ENCODE measurements at regions not wholly inside any gene's neighbourhood (a gene's known extent, or its start where the extent isn't known, plus 50 kb on each side); places are given as distances from the start of the nearest gene placed in this dataset.

DNA sequence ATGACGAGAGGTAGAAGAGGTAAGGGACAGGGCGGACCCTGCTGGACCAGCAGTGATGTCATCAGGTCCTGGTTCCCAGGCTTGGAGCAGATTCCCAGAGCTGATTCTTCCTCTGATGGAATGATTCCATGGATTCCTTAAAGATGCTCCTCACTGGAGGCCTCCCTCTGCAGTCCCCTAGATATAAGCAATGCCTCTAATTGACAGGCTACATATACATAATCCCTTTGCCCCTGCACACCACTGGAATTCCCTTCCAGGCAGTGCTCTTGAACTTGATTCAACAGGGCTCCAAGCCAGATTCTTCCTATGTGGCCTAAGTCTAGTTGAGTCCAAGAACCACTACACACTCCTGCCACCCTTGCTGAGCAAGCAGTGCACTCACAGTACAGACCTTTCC lies 52.3 kb upstream of the L3MBTL3 start:
- no peaks in the 10 kb centered on the region for H3K9me1 ChIP-seq (replicated peaks; ENCODE audit: control insufficient read depth, extremely low read depth, insufficient read depth, low read length)
- no peaks in the 10 kb centered on the region for H3K4me1 ChIP-seq (ENCODE audit: control insufficient read depth, extremely low read depth, insufficient read depth, low read length)
- no peak overlapping the region for H2AFZ ChIP-seq (ENCODE audit: low read depth, low read length)
- H3K4me3 ChIP-seq (replicated peaks in 1 of 3; ENCODE audit: insufficient read depth in 1 of 3, low read depth in 1 of 3, low read length in 3 of 3): no peak overlapping the region
- FAIRE-seq: no peak
- no peak overlapping the region for H3K27ac ChIP-seq (ENCODE audit: insufficient read depth, low read depth, low read length)
- no TSS peak for BruUV-seq (replicated peaks)
- no peaks in the 10 kb centered on the region for H3K79me2 ChIP-seq (ENCODE audit: control insufficient read depth, insufficient read depth, low read length)
- peaks cover 8 to 14% of the 10 kb centered on the region in 2 experiments for H3K27me3 ChIP-seq (ENCODE audit: control insufficient read depth in 2 of 2, insufficient read depth in 2 of 2, low read length in 2 of 2)
- H3K9ac ChIP-seq (replicated peaks; ENCODE audit: extremely low read depth, insufficient read depth, low read length): no peak overlapping the region
- intact Hi-C loops (cut with micrococcal nuclease) (no loop called here), dilution Hi-C loops (cut with MboI; ENCODE audit: extremely low pct_ligation_motif_present, low sequenced_read_pairs) (no loop called here)
- DNase-seq (ENCODE audit: low read depth, low spot score): no peak
- no peaks in the 10 kb centered on the region for H3K9me3 ChIP-seq (replicated peaks; ENCODE audit: control insufficient read depth, insufficient read depth, low read length)
- no peak overlapping the region for H3K4me2 ChIP-seq (ENCODE audit: insufficient read depth, low read length)
- ChIA-PET CTCF (interaction anchor here (1.1 to 1.6 kb wide), 2 partner anchors 14 to 16 kb away, joined by 3 to 4 read pairs; no protein-coding TSS in a partner anchor), POLR2A (no interaction called here)
- no peaks in the 10 kb centered on the region for H4K20me1 ChIP-seq (replicated peaks; ENCODE audit: control insufficient read depth, extremely low read depth, insufficient read depth, low read length)
- no peak for TF ChIP-seq GATA2 (IDR thresholded peaks at IDR 0.05; ENCODE audit: insufficient read depth, insufficient read length, low read depth, low read length)
- no peak for TF ChIP-seq POLR2AphosphoS5 (IDR thresholded peaks at IDR 0.05; ENCODE audit: insufficient read depth, low read depth, low read length)
- TF ChIP-seq POLR2A (IDR thresholded peaks at IDR 0.05; ENCODE audit: low read depth, low read length): no peak
- no peak for TF ChIP-seq JUN (IDR thresholded peaks at IDR 0.05; ENCODE audit: borderline replicate concordance, insufficient read depth, insufficient read length, low read depth)
- H3K36me3 ChIP-seq (ENCODE audit: control insufficient read depth in 2 of 2, extremely low read depth in 1 of 2, insufficient read depth in 2 of 2, low read length in 2 of 2): no peaks in the 10 kb centered on the region

DNA sequence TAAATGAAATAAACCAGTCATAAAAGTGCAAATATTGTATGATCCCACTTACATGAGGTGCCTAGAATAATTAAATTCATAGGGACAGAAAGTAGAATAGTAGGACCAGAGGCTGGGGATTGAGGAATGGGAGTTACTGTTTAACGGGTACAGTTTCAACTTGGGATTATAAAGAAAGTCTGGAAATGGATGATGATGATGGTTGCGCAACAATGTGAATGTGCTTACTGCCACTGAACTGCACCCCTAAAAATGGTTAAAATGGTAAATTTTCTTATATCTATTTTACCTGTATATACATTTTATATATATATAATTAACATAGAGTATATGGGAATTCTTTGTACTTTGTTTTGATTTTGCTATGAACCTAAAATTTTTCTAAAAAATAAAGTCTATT lies 53.3 kb upstream of the L3MBTL3 start:
- H3K36me3 ChIP-seq (ENCODE audit: control insufficient read depth in 2 of 2, extremely low read depth in 1 of 2, insufficient read depth in 2 of 2, low read length in 2 of 2): no peaks in the 10 kb centered on the region
- no peaks in the 10 kb centered on the region for H3K9me1 ChIP-seq (replicated peaks; ENCODE audit: control insufficient read depth, extremely low read depth, insufficient read depth, low read length)
- no peak for DNase-seq (ENCODE audit: low read depth, low spot score)
- no peaks in the 10 kb centered on the region for H3K9me3 ChIP-seq (replicated peaks; ENCODE audit: control insufficient read depth, insufficient read depth, low read length)
- no TSS peak for BruUV-seq (replicated peaks)
- no peak overlapping the region for H3K9ac ChIP-seq (replicated peaks; ENCODE audit: extremely low read depth, insufficient read depth, low read length)
- H3K4me2 ChIP-seq (ENCODE audit: insufficient read depth, low read length): no peak overlapping the region
- no peaks in the 10 kb centered on the region for H4K20me1 ChIP-seq (replicated peaks; ENCODE audit: control insufficient read depth, extremely low read depth, insufficient read depth, low read length)
- no peak for FAIRE-seq
- ChIA-PET CTCF (interaction anchor here (1.6 kb wide), 1 partner anchor 17 kb away, joined by 4 read pairs; no protein-coding TSS in a partner anchor), POLR2A (no interaction called here)
- dilution Hi-C loops (cut with MboI; ENCODE audit: extremely low pct_ligation_motif_present, low sequenced_read_pairs) (no loop called here), intact Hi-C loops (cut with micrococcal nuclease) (no loop called here)
- H3K4me1 ChIP-seq (ENCODE audit: control insufficient read depth, extremely low read depth, insufficient read depth, low read length): no peaks in the 10 kb centered on the region
- H3K27me3 ChIP-seq (ENCODE audit: control insufficient read depth in 2 of 2, insufficient read depth in 2 of 2, low read length in 2 of 2): peaks cover 3 to 9% of the 10 kb centered on the region in 2 experiments
- H3K79me2 ChIP-seq (ENCODE audit: control insufficient read depth, insufficient read depth, low read length): no peaks in the 10 kb centered on the region
- TF ChIP-seq JUN (IDR thresholded peaks at IDR 0.05; ENCODE audit: borderline replicate concordance, insufficient read depth, insufficient read length, low read depth) (no peak), POLR2AphosphoS5 (IDR thresholded peaks at IDR 0.05; ENCODE audit: insufficient read depth, low read depth, low read length) (no peak), POLR2A (IDR thresholded peaks at IDR 0.05; ENCODE audit: low read depth, low read length) (no peak), GATA2 (IDR thresholded peaks at IDR 0.05; ENCODE audit: insufficient read depth, insufficient read length, low read depth, low read length) (no peak), MYC (IDR thresholded peaks at IDR 0.05; ENCODE audit: low read depth, low read length) (no peak), FOS (IDR thresholded peaks at IDR 0.05; ENCODE audit: borderline replicate concordance, insufficient read depth, low read length) (no peak), MAX (IDR thresholded peaks at IDR 0.05; ENCODE audit: insufficient read depth, insufficient read length) (no peak), EZH2 (IDR thresholded peaks at IDR 0.05; ENCODE audit: borderline replicate concordance, low read depth, low read length, severe bottlenecking) (no peak)
- TF ChIP-seq, protein P1, sequence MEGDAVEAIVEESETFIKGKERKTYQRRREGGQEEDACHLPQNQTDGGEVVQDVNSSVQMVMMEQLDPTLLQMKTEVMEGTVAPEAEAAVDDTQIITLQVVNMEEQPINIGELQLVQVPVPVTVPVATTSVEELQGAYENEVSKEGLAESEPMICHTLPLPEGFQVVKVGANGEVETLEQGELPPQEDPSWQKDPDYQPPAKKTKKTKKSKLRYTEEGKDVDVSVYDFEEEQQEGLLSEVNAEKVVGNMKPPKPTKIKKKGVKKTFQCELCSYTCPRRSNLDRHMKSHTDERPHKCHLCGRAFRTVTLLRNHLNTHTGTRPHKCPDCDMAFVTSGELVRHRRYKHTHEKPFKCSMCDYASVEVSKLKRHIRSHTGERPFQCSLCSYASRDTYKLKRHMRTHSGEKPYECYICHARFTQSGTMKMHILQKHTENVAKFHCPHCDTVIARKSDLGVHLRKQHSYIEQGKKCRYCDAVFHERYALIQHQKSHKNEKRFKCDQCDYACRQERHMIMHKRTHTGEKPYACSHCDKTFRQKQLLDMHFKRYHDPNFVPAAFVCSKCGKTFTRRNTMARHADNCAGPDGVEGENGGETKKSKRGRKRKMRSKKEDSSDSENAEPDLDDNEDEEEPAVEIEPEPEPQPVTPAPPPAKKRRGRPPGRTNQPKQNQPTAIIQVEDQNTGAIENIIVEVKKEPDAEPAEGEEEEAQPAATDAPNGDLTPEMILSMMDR (IDR thresholded peaks at IDR 0.05; ENCODE audit: extremely low read depth in 1 of 2, insufficient read depth in 1 of 2, low read depth in 1 of 2, low read length in 2 of 2): no peak
- H3K27ac ChIP-seq (ENCODE audit: insufficient read depth, low read depth, low read length): no peak overlapping the region
- H3K4me3 ChIP-seq (replicated peaks in 1 of 3; ENCODE audit: insufficient read depth in 1 of 3, low read depth in 1 of 3, low read length in 3 of 3): no peak overlapping the region
- no peak overlapping the region for H2AFZ ChIP-seq (ENCODE audit: low read depth, low read length)
